Occipital lobe (tissue), 1 donor: ENCODE measurements at regions not wholly inside any gene's neighbourhood (a gene's known extent, or its start where the extent isn't known, plus 50 kb on each side); places are given as distances from the start of the nearest gene placed in this dataset.
A peak's percentile ranks its signal among the peaks of the same experiment; 100 is the strongest.
"Not testable (repeated sequence)": the region's sequence is repeated elsewhere in the genome, so short reads cannot be mapped to it uniquely, and the experiment has no call there.

Source experiments
- DNase-seq: peaks from one replicate; lab custom pipeline; 2025; lab: John Stamatoyannopoulos, UW

- no peak for DNase-seq
These were observed 244.8 kb downstream of the DACT1 start for GRCh38 chr14:58882577-58883018.

- DNase-seq, result no peak
These were observed 246.7 kb downstream of the DACT1 start for GRCh38 chr14:58884442-58884841.

GRCh38 chr14:58887931-58888330 lies 250.2 kb downstream of the DACT1 start:
- no peak for DNase-seq

- DNase-seq, result no peak
These were observed 261.0 kb downstream of the DACT1 start for GRCh38 chr14:58898655-58899316.

GRCh38 chr14:58899317-58899713 lies 261.6 kb downstream of the DACT1 start:
- DNase-seq, result no peak

DNA sequence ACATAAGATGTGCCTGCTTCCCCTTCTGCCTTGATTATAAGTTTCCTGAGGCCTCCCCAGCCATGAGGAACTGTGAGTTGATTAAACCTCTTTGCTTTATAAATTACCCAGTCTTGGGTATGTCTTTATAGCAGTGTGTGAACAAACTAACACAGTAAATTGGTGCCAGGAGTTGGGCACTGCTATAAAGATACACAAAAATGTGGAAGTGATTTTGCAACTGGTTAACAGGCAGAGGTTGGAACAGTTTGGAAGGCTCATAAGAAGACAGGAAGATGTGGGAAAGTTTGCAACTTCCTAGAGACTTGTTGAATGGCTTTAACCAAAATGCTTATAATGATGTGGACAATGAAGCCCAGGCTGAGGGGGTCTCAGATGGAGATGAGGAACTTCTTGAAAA lies 264.1 kb downstream of the DACT1 start:
- no peak for DNase-seq

- DNase-seq, result no peak
These were observed 267.0 kb downstream of the DACT1 start for GRCh38 chr14:58904776-58905175.

DNA sequence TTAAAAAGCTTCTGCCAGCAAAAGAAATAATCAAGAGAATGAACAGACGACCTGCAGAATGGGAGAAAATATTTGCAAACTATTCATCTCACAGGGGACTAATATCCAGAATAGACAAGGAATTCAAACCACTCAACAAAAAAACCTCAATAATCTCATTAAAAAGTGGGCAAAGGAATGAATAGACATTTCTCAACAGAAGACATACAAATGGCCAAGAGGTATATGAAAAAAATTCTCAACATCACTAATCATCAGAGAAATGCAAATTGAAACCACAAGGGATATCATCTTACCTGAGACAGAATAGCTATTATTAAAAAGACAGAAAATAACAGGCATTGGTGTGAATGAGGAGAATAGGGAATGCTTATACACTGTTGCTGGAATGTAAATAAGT lies 270.0 kb downstream of the DACT1 start:
- DNase-seq, result no peak

- DNase-seq, result no peak
These were observed 274.5 kb downstream of the DACT1 start for GRCh38 chr14:58912287-58912686.

DNA sequence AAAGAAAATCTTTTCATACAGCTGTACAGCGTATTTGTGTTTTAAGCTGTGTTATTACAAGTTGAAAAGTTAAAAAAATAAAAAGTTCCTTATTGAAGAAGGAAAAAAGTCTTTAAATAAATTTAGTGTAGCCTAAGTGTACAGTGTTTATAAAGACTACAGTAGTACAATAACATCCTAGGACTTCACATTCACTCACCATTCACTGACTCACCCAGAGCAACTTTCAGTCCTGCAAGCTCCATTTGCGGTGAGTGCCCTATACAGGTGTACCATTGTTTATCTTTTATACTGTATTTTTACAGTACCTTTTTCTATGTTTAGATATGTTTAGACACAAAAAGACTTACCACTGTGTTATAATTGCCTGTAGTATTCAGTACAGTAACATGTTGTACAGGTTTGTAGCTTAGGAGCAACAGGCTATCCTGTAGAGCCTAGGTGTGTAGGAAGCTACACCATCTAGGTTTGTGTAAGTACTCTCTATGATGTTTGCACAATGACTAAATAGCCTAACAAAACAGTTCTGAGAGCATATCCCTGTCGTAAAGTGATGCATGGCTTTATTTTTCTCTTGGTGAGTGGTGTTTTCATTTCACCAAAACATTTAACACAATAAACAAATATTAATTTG lies 275.2 kb downstream of the DACT1 start:
- DNase-seq, result no peak

- DNase-seq, result no peak
These were observed 274.1 kb upstream of the DAAM1 start for GRCh38 chr14:58914279-58914855.

GRCh38 chr14:58915646-58916045 lies 272.8 kb upstream of the DAAM1 start:
- DNase-seq, result no peak

DNA sequence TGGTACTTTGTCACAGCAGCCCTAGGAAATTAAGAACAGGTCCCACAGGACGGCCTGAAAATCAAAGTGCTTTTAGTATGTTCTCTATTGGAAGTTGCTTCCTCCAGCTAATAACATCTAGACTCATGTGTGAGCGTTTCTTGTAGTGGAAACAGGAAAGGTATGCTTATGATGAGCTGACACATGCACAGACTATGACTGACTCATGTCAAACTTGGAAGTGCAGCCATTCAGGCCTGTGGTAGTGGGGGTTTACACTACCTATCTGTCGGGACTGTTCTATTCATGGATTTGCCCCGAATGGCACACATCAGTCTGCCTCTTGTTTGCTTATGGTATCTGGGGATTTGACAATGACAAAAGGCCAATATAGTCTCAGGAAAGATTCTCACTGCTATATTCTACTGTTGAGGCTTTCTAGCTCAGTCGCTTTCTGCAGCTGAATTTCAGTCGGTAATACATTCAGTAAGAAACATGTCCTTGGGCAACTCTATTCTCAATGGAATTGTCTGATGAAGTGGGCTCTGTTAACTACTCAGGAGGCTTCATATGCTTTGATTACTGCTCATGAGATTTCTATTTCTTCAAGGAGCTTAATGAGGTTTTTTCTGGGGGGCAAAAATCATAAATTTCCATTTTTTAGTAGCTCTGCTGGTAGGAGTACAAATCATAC lies 270.3 kb upstream of the DAAM1 start:
- no peak for DNase-seq

- no peak for DNase-seq
These were observed 269.2 kb upstream of the DAAM1 start for GRCh38 chr14:58919217-58919616.

DNA sequence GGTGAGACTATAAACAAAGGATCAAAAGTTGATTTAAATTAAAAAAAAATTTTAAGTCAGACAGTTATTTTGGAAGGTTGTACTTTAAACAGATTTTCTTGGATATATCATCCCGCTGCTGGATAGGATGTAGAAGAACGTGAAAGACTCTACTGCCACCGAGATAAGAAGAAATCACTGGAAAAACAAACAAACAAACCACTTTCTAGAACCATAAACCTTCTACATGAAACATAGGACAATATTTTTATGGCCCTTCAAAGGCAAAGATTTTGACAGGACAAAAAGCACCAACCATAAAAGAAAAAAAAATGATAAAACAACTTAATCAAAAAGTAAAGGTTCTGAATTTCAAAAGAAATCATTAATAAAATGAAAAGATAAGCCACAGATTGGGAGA lies 268.2 kb upstream of the DAAM1 start:
- DNase-seq, result no peak

DNA sequence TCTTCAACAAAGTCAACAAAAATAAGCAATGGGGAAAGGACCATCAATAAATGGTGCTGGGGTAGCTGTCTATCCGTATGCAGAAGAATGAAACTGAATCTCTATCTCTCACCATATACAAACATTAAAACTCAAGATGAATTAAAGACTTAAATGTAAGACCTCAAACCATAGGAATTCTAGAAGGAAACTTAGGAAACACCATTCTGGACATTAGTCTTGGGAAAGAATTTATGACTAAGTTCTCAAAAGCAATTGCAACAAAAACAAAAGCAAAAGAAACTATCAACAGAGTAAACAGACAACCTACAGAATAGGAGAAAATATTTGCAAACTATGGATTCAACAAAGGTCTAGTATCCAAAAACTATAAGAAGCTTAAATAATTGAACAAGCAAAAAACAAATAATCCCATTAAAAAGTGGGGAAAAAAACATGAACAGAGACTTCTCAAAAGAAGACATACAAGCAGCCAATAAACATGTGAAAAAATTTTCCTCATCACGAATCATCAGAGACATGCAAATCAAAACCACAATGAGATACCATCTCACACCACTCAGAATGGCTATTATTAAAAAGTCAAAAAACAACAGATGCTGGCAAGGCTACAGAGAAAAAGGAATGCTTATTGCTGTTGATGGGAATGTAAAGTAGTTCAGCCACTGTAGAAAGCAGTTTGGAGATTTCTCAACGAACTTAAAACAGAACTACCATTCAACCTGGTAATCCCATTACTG lies 266.1 kb upstream of the DAAM1 start:
- not testable (repeated sequence) for DNase-seq

- DNase-seq, result no peak
These were observed 264.6 kb upstream of the DAAM1 start for GRCh38 chr14:58923751-58924405.

DNA sequence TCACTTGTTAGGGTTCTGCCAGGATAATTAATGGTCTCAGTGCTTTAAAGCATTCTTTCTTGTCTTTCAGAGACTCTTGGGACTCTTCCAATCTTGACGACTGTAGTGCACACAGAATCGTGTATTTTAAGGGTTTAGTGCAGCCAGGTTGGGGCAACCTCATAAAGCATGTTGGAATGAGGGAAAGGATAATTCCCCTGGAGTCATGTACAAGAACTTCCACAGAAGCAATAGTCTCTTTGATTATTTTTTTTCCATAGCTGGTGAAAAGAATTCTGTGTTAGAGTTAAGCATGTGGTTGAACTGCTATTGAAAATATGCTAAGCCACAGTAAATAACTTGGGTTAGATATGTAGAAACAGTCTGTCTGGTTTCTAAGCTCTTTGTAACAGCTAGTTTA lies 246.8 kb upstream of the DAAM1 start:
- DNase-seq, result no peak

GRCh38 chr14:58942516-58942915 lies 246.0 kb upstream of the DAAM1 start:
- no peak for DNase-seq

DNA sequence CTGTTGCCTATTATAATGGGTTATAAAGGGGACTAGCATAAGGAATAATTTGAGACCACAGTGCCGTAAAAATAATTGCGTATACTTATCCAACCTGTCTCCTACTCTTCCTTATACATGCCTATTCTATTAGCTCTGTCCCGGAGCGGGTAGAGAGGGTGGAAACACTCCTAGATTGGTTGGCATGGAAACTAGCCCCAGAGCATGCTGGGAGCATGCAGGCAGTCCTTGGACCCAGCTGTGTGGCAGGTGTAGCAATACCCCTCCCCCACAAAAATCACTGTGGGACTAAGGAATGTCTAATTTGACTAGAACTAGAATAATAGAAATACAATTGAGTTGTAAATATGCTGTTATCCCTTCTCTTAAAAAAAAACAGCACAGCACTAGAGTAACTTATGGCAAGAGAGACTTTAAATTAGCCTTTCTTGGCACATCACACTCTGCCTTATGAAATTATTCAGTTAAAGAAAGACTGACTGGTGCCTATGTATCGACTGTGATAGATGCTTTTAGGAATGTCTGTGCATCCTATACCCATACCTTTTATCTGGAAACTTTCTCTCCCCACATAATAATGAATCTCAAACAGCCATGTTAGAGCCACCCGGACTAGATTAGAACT lies 244.0 kb upstream of the DAAM1 start:
- peak; percentile 16 for DNase-seq

GRCh38 chr14:58944968-58945356 lies 243.5 kb upstream of the DAAM1 start:
- DNase-seq, result no peak
